Thyroid gland (tissue), 4 donors: ENCODE measurements at regions not wholly inside any gene's neighbourhood (a gene's known extent, or its start where the extent isn't known, plus 50 kb on each side); places are given as distances from the start of the nearest gene placed in this dataset.

Source experiments
- CTCF ChIP-seq, 6 experiments: fragments of 200-600 bp in 3 of 6; fragments of 450-650 bp in 3 of 6; sonication (generic) in 3 of 6; IDR thresholded peaks; one replicate each; pipeline ENCODE4 v1.5.1; 2016 to 2019; ENCODE audit warnings: antibody characterized with exemption in 6 of 6, mild to moderate bottlenecking in 2 of 6, inconsistent platforms in 1 of 6, moderate library complexity in 1 of 6
- POLR2A ChIP-seq, 2 donors: fragments of 450-650 bp; IDR thresholded peaks; one replicate each; pipeline ENCODE4 v1.6.1; 2017; ENCODE audit warnings: antibody characterized with exemption in 2 of 2, mild to moderate bottlenecking in 2 of 2, moderate library complexity in 1 of 2

- no peak for TF ChIP-seq CTCF (IDR thresholded peaks at IDR 0.05)
- TF ChIP-seq POLR2A (IDR thresholded peaks at IDR 0.05) = no peak
Measured at GRCh38 chr6:140597181-140597580, 1222.7 kb upstream of the CITED2 start.
